HEK293T (cell line): ENCODE measurements at regions not wholly inside any gene's neighbourhood (a gene's known extent, or its start where the extent isn't known, plus 50 kb on each side); places are given as distances from the start of the nearest gene placed in this dataset.

Experiments
- CTCF ChIA-PET: fragments of 350-600 bp; formaldehyde crosslinking; extraction: SDS; loops from one replicate; lab custom pipeline; 2021; ENCODE audit warnings: antibody characterized with exemption, inconsistent platforms; lab: Yijun Ruan, JAX
- POLR2A ChIA-PET: fragments of 350-600 bp; formaldehyde crosslinking; extraction: SDS; loops from one replicate; lab custom pipeline; 2020; ENCODE audit warnings: antibody characterized with exemption, inconsistent platforms; lab: Yijun Ruan, JAX
- DNase-seq: peaks from one replicate; pipeline ENCODE4 v3.0.0; 2012; ENCODE audit warnings: mixed read lengths; ENCODE audit errors: extremely low spot score
- ARNT ChIP-seq: fragments of 450-650 bp; IDR thresholded peaks from 2 replicates; pipeline ENCODE4 v1.6.1; 2017; ENCODE audit warnings: mild to moderate bottlenecking
- BHLHE40 ChIP-seq: fragments of 450-650 bp; IDR thresholded peaks from 2 replicates; pipeline ENCODE4 v1.6.1; 2016; ENCODE audit warnings: mild to moderate bottlenecking, moderate library complexity, borderline replicate concordance
- CTBP1 ChIP-seq: fragments of 450-650 bp; IDR thresholded peaks from 2 replicates; pipeline ENCODE4 v1.6.1; 2016; ENCODE audit warnings: borderline replicate concordance
- ELF4 ChIP-seq: fragments of 450-650 bp; IDR thresholded peaks from 2 replicates; pipeline ENCODE4 v1.6.1; 2017; ENCODE audit warnings: antibody characterized with exemption
- FOXA1 ChIP-seq: fragments of 450-650 bp; IDR thresholded peaks from 2 replicates; pipeline ENCODE4 v1.6.1; 2016; ENCODE audit warnings: mild to moderate bottlenecking
- FOXK2 ChIP-seq: fragments of 450-650 bp; IDR thresholded peaks from 2 replicates; pipeline ENCODE4 v1.6.1; 2016; ENCODE audit warnings: mild to moderate bottlenecking
- FOXM1 ChIP-seq: fragments of 450-650 bp; IDR thresholded peaks from 2 replicates; pipeline ENCODE4 v1.6.1; 2017; ENCODE audit warnings: mild to moderate bottlenecking, borderline replicate concordance
- HDGF ChIP-seq: fragments of 450-650 bp; IDR thresholded peaks from 2 replicates; pipeline ENCODE4 v1.6.1; 2017; ENCODE audit warnings: antibody characterized with exemption, borderline replicate concordance
- L3MBTL2 ChIP-seq: fragments of 450-650 bp; conservative IDR thresholded peaks from 2 replicates; pipeline ENCODE4 v1.6.1; 2016; ENCODE audit warnings: mild to moderate bottlenecking
- LEF1 ChIP-seq: fragments of 450-650 bp; IDR thresholded peaks from 2 replicates; pipeline ENCODE4 v1.6.1; 2017; ENCODE audit warnings: mild to moderate bottlenecking, borderline replicate concordance
- NFRKB ChIP-seq: fragments of 450-650 bp; IDR thresholded peaks from 2 replicates; pipeline ENCODE4 v1.6.1; 2016; ENCODE audit warnings: mild to moderate bottlenecking, moderate library complexity
- PKNOX1 ChIP-seq: fragments of 450-650 bp; IDR thresholded peaks from 2 replicates; pipeline ENCODE4 v1.6.1; 2016
- SP1 ChIP-seq: fragments of 450-650 bp; IDR thresholded peaks from 2 replicates; pipeline ENCODE4 v1.6.1; 2017
- SUZ12 ChIP-seq: fragments of 450-650 bp; IDR thresholded peaks from 2 replicates; pipeline ENCODE4 v1.6.1; 2016; ENCODE audit warnings: mild to moderate bottlenecking
- TARDBP ChIP-seq: fragments of 450-650 bp; IDR thresholded peaks from 2 replicates; pipeline ENCODE4 v1.6.1; 2016
- ZNF384 ChIP-seq: fragments of 450-650 bp; IDR thresholded peaks from 2 replicates; pipeline ENCODE4 v1.6.1; 2016

GRCh38 chr15:47862402-47862801, 145.1 kb downstream of the SEMA6D start:
- POLR2A ChIA-PET: no interaction called here
- TF ChIP-seq NFRKB: no peak
- TF ChIP-seq SUZ12: no peak
- no peak for TF ChIP-seq L3MBTL2
- TF ChIP-seq FOXA1: no peak
- no peak for TF ChIP-seq FOXM1
- no peak for TF ChIP-seq HDGF
- no peak for TF ChIP-seq ARNT
- TF ChIP-seq PKNOX1: no peak
- no peak for TF ChIP-seq LEF1
- no peak for TF ChIP-seq FOXK2
- TF ChIP-seq BHLHE40: no peak
- no peak for TF ChIP-seq SP1
- no peak for TF ChIP-seq TARDBP
- TF ChIP-seq CTBP1: no peak
- no peak for TF ChIP-seq ELF4
- CTCF ChIA-PET: no interaction called here
- no peak for DNase-seq

DNA sequence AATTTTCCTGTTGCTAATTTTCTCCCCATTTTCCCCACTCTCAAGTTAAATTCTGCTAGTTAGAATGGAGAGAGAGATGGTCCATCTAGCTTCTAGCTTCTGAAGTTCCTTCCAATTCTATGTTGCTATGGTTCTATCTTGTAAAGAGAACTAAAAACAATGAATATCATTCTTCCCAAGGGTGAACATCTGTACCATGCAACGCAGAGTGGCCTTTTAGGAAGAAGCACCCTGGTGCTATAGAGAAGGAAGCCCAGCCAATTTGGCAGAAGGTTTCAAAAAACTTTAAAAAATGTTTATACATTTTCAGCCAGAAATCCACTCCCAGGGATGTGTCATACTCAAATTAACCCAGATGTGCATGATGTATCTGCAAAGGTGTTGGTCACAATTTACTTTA, 149.1 kb downstream of the SEMA6D start:
- no peak for TF ChIP-seq ZNF384
- TF ChIP-seq PKNOX1: no peak
- TF ChIP-seq FOXM1: no peak

DNA sequence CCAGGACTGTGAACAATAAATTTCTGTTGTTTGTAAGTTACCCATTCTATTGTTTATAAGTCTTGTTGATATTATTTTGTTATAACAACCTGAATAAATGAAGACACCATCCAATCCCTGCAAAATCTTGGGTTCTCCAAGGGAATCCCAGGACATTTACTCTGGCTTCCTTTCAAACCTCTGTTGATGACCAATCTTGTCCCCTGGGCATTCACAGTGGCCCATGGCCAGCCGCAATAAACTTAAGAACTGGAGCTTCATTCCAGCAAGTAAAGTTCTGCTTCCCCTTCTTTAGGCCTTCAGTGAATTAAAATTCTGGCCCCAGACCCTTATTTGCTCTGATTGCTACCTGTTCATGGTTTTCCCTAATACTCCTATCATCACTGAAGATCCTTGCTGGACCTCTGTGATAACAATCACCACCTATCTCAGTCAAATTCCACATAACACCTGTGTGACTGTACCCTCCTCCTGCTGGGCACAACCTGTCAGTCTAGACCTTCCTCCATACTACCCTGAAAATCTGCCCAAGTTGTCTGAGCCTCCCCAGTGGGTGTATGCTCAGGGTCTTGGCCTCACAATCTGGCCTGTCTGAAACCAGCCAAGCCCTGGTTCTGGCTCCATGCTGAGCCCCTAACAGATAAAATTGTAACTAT, 153.1 kb downstream of the SEMA6D start:
- DNase-seq: no peak
- TF ChIP-seq FOXA1: no peak
- no peak for TF ChIP-seq PKNOX1
- TF ChIP-seq ELF4: no peak
- no peak for TF ChIP-seq ARNT
- no peak for TF ChIP-seq FOXM1
- no peak for TF ChIP-seq ZNF384
- TF ChIP-seq L3MBTL2: no peak
- no peak for TF ChIP-seq LEF1
- no peak for TF ChIP-seq TARDBP
- no peak for TF ChIP-seq SUZ12
- TF ChIP-seq BHLHE40: no peak
- no peak for TF ChIP-seq NFRKB
- no peak for TF ChIP-seq HDGF
- TF ChIP-seq FOXK2: no peak
- no peak for TF ChIP-seq SP1
- no peak for TF ChIP-seq CTBP1
- ChIA-PET CTCF (no interaction called here), POLR2A (no interaction called here)

More for the DNA sequence above, 149.1 kb downstream of the SEMA6D start:
- ChIA-PET POLR2A (no interaction called here), CTCF (no interaction called here)
- no peak for DNase-seq

GRCh38 chr15:47870956-47871625, 153.8 kb downstream of the SEMA6D start:
- CTCF ChIA-PET: interaction anchor here (0.5 kb wide), 1 partner anchor 154 kb away, joined by 3 read pairs; the partner anchor contains the start of gene SEMA6D
- DNase-seq: no peak
- no peak for TF ChIP-seq SUZ12
- TF ChIP-seq LEF1: no peak
- TF ChIP-seq ELF4: no peak
- no peak for TF ChIP-seq FOXK2
- TF ChIP-seq FOXM1: no peak
- TF ChIP-seq CTBP1: no peak
- TF ChIP-seq FOXA1: no peak
- no peak for TF ChIP-seq ARNT
- POLR2A ChIA-PET: no interaction called here

DNA sequence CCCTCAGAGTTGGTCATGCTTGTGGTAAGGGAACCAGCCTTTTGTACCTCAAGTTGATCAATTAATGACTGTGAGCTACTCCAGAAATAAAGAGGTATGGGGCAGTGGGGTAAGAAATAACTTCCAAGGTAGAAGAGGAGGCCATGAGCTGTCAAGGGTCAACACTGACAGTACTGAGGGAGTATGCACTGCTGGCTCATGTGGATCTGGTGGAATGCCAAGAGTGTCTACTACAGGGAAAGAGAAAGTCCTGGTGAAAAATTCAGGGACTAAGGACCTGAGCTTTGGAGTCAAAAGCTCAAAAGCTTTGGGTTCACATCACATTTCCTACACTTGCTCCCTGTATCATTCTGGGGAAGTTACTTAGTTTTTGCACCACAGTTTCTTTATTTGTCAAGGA, 154.9 kb downstream of the SEMA6D start:
- ChIA-PET CTCF (no interaction called here), POLR2A (no interaction called here)
- TF ChIP-seq ARNT (no peak), ELF4 (no peak), NFRKB (no peak), CTBP1 (no peak), SP1 (no peak), FOXK2 (no peak), FOXM1 (no peak), HDGF (no peak), TARDBP (no peak), SUZ12 (no peak), ZNF384 (no peak), LEF1 (no peak), L3MBTL2 (no peak), FOXA1 (no peak), BHLHE40 (no peak), PKNOX1 (no peak)
- no peak for DNase-seq
